ENCODE measurements at regions not wholly inside any gene's neighbourhood (a gene's known extent, or its start where the extent isn't known, plus 50 kb on each side); places are given as distances from the start of the nearest gene placed in this dataset.

- TF ChIP-seq REST (IDR thresholded peaks at IDR 0.05): no peak
- no peak for TF ChIP-seq CTCF (IDR thresholded peaks at IDR 0.05; ENCODE audit: low read depth, low read length, missing input control)
- no peak for TF ChIP-seq SP1 (IDR thresholded peaks at IDR 0.05)
Observed at GRCh38 chr10:52459097-52459496, 145.0 kb downstream of the DKK1 start.
